ENCODE measurements at regions not wholly inside any gene's neighbourhood (a gene's known extent, or its start where the extent isn't known, plus 50 kb on each side); places are given as distances from the start of the nearest gene placed in this dataset.

GRCh38 chr5:68116868-68117411, 98.6 kb upstream of the PIK3R1 start:
- TF ChIP-seq POLR2A (IDR thresholded peaks at IDR 0.05; ENCODE audit: low read length) (no peak), EHMT2 (IDR thresholded peaks at IDR 0.05; ENCODE audit: low read depth) (no peak)
